Stimulated activated CD8-positive, alpha-beta memory T cell treated with anti-CD3 and anti-CD28 coated beads, Interleukin-12 subunit alpha, Interleukin-12 subunit beta, amount 100 ng/mL, for 4 hours (primary cell): ENCODE measurements at regions not wholly inside any gene's neighbourhood (a gene's known extent, or its start where the extent isn't known, plus 50 kb on each side); places are given as distances from the start of the nearest gene placed in this dataset.

Experiments
- DNase-seq: peaks from one replicate; pipeline ENCODE4 v3.0.0-alpha.2; 2020; ENCODE audit warnings: low read depth

DNA sequence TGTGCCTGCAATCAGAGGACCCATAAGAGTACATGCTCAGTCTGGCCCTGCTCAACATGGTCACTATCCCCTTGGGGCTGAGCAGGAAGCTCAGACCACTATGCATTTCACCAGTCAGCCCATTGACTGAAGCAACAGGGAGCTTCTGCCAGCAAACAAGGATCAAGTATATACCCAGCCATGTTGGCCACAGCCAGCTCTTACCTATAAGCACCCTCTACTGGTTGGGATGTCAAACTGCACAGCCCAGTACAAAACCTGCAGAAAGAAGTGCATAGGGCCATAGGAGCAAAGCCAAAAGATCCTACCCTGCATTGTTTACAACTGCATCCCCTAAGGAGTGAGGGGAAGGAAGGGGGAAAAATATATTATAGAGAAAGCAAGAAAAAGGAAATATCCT lies 214.4 kb upstream of the CPEB2 start:
- no peak for DNase-seq

DNA sequence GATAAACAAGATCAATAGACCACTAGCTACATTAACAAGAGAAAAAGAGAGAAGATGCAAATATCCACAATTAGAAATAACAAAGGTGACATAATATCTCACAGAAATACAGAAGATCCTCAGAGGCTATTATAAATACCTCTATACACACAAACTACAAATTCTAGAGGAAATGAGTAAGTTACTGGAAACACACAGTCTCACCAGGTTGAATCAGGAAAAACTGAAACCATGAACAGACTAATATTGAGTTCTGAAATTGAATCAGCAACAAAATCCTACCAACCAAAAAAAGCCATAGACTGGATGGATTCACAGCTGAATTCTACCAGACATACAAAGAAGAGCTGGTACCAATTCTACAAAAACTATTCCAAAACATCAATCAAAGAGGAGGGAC lies 211.8 kb upstream of the CPEB2 start:
- no peak for DNase-seq

DNA sequence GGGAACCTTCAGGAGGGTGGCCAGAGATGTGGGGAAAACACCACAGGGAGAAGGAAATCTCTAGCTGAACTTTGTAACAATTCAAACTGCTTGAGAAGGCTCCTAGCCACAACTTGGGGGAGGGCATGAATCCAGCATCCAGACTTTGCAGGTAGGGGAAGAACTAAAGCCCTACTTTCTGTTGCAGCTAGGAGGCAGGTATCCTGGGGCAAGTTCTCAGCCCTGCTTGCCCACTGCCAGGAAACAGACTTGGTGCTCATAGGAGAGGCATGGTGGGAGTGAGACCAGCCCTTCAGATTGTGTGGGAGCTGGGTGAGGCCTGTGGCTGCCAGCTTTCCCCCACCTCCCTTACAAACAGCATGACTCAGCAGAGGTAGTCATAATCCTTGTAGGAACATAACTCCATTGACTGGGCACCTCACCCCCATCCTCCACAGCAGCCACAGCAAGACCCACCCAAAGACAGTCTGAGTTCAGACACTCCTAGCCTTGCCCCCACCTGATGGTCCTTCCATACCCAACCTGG lies 209.5 kb upstream of the CPEB2 start:
- no peak for DNase-seq

DNA sequence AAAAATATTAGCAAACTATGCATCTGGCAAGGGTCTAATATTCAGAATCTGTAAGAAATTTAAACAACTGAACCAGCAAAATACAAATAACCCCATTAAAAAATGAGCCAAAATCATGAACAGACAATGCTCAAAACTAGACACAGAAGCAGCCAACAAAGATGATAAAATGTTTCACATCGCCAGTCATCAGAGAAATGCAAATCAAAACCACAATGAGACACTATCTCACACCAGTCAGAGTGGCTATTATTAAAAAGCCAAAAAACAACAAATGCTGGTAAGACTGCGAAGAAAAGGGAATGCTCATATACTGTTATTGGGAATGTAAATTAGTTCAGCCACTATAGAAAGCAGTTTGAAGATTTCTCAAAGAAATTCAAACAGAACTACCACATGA lies 201.3 kb upstream of the CPEB2 start:
- DNase-seq, result no peak

DNA sequence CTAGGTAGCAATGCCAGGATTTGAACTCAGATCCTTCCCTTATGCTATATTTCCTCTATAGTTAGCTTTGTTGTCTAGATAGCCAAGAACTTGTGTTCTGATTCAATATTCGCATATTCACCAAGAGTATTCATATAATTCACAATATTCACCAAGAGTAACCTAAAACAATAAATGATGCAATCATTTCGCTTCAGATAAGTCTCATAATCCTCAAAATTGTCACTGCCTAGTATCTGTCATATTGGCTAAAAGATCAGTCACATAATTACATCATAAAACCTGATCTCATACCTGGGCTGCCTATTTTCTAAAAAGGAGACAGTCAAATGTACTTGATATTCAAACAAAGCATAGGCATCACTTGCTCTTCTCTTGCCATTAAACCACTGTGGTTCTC lies 199.7 kb upstream of the CPEB2 start:
- no peak for DNase-seq

DNA sequence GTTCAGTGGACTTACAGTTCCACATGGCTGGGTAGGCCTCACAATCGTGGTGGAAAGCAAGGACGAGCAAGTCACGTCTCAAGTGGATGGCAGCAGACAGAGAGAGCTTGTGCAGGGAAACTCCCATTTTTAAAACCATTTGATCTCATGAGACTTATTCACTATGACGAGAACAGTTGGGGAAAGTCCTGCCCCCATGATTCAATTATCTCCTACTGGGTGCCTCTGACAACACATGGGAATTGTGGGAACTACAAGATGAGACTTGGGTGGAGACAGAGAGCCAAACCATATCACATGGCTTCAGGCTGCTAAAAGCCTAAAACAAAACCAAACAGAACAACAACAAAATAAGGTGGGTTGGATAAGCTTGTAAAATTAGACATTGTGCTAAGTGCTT lies 194.4 kb upstream of the CPEB2 start:
- no peak for DNase-seq

DNA sequence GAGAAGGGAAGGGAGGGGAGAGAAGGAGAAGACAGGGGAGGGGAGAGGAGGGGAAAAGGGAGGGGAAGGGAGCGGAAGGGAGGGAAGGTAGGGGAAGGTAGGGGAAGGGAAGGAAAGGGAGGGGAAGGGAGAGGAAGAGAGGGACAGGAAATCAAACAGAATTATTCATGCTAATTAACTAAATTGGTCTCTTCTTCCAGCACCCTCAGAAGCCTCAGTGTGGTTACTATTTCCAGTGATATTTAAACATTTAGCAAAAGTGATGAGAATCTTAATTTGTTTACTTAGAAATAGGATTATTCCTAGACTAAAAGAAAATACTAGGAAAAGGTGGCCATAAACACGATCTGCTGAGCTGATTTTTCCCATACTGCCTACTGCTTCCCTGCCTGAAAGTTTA lies 193.1 kb upstream of the CPEB2 start:
- no peak for DNase-seq

DNA sequence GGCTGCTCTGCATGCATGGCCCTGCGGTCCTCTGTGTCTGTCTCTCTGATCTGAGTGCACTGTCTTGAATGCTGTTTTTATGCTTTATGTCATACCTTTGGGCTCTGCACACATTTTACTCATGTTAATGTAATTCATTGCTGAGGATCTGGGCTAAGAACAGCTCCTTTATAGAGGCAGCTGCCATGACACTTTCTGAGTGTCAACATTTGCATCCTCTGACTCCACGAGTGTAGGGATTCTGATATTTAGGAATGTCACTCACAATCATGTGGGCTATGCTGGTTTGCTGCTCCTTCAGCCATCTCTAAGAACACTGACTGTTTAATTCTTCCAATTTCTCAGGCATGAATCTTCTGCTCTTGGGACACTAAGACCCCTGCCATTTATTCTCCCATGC lies 192.2 kb upstream of the CPEB2 start:
- no peak for DNase-seq

DNA sequence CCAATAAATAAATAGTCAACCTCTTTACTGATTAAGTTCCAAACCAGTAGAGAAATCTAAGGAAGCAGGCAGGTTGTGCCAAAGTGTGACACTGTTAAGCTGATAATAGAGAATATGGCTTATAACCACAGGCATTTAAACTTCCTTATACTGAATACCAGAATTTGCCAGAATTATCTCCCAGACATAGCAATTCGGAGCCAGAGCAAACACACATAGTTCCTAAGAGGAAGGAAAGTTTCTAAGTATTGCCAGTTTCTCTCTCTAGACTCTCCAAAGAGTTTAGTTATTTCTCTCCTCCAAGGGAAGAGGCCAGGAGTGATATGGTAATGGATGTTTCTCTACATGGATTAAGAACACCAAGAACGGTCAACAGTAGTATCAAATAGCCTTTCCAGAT lies 191.7 kb upstream of the CPEB2 start:
- no peak for DNase-seq

DNA sequence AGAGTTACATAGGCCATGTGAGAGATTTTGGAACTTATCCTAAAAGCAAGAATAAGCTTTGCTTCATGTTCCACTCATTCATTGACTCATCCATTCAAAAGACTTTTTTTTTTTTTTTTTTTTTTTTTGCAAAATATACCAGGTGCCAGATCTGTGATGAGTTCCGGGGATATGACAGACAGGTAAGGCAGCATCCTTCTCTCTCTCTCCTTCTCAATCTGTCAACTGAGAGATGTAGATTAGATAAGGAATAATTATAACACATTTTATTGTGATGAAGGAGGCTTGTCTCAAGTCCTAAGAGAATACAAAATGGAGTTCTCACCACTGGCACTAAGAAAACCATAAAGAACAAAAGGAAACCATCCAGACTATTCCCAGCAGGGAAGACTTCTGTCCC lies 190.2 kb upstream of the CPEB2 start:
- DNase-seq, result no peak

DNA sequence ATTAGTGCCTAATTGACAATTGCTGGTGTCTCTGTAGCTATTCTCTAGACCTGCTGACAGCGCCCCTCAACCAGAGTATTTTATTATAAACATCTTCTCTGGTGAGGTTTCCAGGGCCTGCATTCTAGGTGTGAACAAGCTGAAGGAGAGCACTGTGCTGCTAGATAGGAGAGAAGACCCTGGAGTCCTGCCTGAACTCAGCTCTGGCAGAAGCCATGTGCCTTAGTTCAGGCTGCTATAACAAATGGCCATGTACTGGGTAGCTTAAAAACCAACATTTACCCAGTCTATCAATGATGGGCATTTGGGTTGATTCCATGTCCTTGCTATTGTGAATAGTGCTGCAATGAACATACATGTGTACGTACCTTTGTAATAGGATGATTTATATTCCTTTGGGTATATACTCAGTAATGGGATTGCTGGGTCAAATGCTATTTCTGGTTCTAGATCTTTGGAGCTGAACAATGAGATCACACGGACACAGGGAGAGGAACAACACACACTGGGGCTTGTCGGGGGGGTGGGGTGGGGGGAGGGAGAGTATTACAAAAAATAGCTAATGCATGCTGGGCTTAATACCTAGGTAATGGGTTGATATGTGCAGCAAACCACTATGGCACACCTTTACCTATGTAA lies 185.5 kb upstream of the CPEB2 start:
- no peak for DNase-seq

DNA sequence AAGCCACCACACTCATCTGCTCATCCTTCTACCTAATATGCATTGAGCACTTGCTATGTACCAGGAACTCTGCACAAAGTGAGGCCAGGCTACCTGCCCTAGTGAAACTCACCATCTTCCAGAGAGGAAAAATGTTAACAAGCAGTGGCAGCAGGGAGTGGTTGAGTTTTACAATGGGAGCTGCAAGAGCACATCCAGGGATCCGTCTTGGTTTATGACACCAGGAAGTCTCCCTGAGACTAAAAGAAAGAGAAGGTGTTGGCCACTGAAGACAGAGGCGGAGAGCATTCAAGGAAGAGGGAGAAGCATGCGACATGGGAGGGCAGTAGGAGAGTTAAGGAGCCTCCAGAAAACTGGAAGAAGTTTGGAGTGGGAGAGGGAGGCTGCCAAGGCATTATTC lies 178.1 kb upstream of the CPEB2 start:
- no peak for DNase-seq

DNA sequence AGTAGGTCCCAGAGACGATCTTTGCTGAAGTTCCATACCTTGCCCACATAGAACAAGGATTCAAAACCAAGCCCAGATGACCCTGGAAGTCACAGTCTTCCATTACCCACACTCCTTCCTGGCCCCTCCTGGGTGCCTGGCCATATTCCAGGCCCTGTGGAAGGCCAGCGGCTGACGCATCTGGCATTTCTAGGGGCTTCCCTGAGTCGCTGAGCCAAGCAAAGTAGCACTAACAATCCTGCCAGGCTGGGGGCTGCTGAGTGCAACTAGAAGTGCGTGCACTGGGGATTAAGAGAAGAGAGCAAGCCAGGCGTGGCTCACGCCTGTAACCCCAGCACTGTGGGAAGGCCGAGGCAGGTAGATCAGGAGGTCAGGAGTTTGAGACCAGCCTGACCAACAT lies 175.2 kb upstream of the CPEB2 start:
- DNase-seq, result no peak

DNA sequence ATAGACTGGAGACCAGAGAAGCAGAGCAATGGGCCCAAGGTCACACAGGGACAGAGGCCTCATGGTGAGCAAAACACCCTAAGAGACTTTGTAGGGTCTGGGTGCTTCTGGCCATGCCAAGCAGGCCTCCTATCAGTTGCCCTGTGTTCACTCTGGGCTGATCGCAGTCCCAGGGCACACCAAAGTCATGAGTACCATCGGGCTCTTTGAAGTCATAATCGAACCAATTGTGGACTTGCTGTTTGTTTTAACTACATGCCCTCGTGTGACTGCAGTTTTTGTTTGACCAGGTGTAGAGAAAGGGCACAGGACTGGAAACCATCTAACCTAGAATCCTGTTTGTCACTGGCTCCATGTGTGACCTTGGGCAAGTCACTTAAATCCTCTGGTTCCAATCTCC lies 172.5 kb upstream of the CPEB2 start:
- no peak for DNase-seq

DNA sequence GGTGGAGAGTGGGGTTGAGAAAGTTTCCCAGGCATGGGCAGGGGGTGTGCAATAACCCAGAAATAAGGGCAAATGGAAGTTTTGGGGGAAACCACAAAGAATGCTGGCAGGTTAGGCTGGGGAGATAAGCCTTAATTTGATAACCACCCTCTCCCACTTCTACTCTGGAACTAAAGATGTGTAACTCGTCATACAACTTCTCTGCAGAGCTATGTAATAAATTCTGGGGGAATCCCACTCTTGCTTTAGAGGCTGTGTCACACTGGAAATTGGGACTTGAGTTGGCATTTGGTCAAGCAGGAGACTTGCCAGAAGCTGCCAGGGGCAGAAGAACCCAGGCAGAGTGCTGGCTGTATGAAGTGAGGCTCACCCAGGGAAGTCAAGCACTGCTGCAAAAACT lies 170.9 kb upstream of the CPEB2 start:
- no peak for DNase-seq

DNA sequence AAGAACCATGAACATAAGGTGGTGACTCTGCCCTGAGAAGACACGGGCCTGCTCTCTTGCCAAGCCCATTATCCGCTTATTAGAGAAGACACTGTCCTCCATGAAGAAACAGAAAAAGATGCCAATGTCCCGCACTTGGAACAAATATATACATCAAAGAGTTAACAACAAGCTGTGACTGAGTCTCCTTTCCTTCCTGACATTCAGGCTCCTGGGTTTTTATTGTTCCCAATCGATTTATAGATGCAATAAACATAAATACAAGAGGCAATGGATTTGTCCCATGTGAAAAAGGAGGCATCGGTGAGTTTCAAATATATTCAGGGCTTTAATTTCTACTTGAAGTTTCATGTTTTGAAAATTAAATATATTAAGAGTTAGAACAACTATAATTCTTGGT lies 169.2 kb upstream of the CPEB2 start:
- no peak for DNase-seq

DNA sequence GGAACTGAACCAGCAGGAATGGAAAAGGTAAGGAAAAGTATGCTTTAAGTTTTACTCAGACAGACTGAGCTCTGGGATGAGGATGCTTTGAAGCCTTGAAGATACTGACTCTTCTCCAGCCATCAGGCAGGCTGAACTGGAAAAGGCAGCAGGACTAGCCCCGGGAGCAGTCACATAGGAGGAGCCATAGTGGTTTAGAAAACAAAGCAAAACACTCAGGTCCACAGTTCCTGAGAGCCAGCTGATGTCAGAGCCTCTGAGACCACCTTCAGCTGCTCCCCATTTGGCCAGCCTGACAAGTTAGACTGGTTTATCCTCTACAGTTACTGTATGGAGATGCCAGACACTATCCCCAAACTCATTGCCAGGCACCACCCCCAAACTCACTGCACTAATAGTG lies 167.9 kb upstream of the CPEB2 start:
- DNase-seq, result no peak

DNA sequence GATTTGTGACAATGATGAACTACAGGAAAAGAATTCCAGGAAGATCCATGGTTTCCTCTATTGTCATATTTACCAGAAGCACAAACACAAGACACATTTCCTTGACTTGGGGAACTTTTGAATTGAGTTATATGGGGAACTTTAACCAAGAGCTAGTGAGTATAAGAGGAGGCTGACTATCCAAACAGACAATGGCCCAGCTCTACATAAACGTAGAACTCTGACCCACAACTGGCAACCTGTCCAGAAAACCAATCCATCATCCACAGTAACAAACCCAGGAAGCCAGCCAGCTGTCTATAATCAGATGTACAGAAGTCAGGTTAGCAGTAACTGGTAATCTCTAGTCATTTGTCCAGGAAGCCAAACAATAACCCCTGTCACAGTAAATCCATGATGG lies 167.0 kb upstream of the CPEB2 start:
- no peak for DNase-seq

DNA sequence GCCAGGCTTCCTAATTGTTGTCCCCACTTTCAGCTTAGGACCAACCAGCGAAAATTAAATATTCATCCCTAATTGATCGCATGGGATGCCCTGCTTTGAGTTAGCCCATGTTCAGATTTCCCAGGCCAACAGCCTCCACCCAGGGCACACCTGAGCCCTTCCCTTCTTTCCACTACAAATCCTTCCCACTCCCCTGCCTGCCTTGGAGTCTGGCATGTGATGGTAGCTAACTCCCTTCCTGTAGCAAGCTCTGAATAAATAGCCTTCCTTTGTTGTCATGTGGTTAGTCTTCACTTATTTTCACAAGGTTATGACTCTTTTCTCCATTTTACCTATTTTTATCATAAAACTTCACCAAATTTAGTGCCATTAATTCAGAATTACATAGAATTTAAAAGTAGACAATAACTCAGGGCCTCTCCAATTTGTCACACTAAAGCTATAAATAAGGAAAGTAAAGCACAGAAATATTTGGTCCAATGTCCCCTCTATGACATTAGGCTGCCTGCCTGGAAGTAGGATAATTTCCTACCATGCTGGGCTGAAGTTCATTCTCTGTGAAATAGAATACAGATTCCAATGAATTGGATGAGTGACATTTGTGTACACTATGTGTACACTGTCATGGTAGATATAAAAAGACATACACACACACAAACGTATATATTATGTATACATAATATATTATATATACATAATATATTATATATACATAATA lies 166.4 kb upstream of the CPEB2 start:
- DNase-seq, result no peak

DNA sequence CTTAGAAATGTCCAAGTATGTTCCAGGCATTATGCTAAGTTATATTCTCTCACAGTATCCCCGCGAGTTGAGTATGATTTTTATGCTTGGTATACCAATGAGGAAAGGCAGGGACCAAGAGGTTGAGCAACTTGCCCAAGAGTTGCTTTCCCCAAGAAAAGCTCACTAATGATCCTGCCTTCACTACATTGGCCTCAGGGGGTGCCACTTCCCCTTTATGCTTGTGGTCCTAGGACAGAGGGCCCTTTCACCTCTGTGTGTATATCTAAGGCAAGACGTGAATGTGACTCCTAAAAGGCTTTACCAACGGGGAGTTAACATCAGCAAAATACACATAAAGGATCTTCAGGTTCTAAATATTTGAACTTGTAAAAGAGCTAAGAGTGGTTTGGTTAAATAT lies 164.4 kb upstream of the CPEB2 start:
- no peak for DNase-seq

DNA sequence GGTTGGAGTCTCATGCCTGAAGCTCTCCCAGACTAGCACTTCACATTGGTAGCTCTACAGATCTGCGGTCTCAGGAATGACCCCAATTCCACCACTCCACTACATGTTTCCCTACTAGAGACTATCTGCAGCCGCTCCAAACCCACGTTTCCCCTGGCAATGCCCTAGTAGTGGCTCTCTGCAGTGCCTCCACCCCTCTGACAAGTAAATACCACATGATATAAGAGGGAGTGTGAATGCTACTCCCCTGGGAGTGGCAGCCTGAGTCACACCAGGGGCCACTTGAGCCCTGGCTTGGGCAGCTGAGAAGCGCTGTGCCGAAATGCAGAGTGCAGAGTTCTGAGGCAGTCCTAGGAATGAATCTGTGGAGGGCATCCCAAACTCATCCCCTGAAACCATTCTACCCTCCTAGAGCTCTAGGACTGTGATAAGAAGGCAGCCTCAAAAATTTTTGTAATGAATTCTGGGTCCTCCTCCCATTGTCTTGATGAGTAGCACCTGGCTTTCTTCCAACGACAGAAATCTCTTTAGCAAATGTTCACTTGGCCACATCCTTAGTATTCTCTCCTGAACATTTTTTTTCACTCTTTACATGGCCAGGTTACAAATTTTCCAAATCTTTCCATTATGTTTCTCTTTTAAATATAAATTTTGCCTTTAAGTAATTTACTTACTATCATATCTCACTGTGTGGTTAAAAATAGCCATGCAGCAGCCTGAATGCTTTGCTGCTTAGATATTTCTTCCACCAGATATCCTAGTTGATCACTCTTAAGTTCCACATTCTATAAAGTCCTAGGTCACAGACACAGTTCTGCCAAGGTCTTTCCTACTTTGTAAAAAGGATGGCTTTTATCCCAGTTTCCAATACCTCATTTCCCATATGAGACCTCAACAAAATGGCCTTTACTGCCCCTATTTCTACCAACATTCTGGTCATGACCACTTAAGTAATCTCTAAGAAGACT lies 160.2 kb upstream of the CPEB2 start:
- no peak for DNase-seq

DNA sequence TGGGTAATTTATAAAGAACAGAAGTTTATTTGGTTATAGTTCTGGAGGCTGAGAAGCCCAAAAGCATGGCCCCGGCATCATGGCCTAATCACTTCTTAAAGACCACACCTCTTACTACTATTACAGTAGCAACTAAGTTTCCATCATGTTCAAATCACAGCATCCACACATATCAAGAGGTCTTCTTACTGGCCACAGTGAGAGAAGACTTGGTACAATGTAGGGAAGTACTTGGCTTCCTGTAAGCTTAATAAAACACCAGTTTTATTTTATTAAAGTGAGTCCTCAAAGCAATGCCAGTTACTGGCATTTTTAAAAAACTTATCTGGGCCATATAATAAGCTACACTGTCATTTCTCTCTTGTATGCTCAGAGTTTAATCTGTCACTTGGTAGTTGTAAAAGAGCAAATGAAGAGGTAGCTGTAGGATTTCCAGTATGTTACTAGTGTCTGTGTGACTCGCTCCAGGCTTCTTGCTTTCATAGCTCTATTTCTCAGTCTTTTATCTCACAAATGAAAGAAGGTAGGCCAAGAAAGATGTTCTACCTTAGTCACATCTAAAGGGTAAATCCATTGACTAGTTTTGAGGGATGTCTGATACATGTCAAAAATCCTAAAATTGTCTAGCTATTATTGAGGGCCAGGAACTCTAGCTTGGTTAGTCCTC lies 159.2 kb upstream of the CPEB2 start:
- no peak for DNase-seq
